Transverse colon (tissue), 4 donors: ENCODE measurements at regions not wholly inside any gene's neighbourhood (a gene's known extent, or its start where the extent isn't known, plus 50 kb on each side); places are given as distances from the start of the nearest gene placed in this dataset.

Source experiments
- DNase-seq: peaks from one replicate; pipeline ENCODE4 v3.0.0-alpha.2; 2019
- H3K27ac ChIP-seq, 4 donors: fragments of 200-600 bp; sonication (generic); 2 replicates each; pipeline ENCODE4 v1.5.1; 2016 to 2018; ENCODE audit warnings: inconsistent platforms in 4 of 4
- H3K27me3 ChIP-seq: fragments of 200-600 bp; sonication (generic); 2 replicates; pipeline ENCODE4 v1.5.1; 2017; ENCODE audit warnings: inconsistent platforms
- H3K36me3 ChIP-seq, 4 donors: fragments of 200-600 bp; sonication (generic); 2 replicates each; pipeline ENCODE4 v1.5.1; 2017 to 2019; ENCODE audit warnings: inconsistent platforms in 4 of 4
- H3K4me1 ChIP-seq, 4 donors: fragments of 200-600 bp; sonication (generic); 2 replicates each; pipeline ENCODE4 v1.5.1; 2017 to 2020; ENCODE audit warnings: inconsistent platforms in 4 of 4
- H3K4me3 ChIP-seq, 4 donors: fragments of 200-600 bp; sonication (generic); 1 replicate in 1 of 4; 2 replicates in 3 of 4; pipeline versions ENCODE4 v1.5.1 to v1.6.1; 2017 to 2019; ENCODE audit warnings: inconsistent platforms in 4 of 4
- H3K9me3 ChIP-seq, 2 donors: fragments of 200-600 bp; sonication (generic); 2 replicates each; pipeline ENCODE4 v1.5.1; 2017 to 2019; ENCODE audit warnings: inconsistent platforms in 2 of 2
- CTCF ChIP-seq, 5 experiments: fragments of 200-600 bp in 3 of 5; fragments of 450-650 bp in 2 of 5; sonication (generic) in 3 of 5; IDR thresholded peaks; 1 replicate in 2 of 5; 2 replicates in 3 of 5; pipeline ENCODE4 v1.5.1; 2016 to 2017; ENCODE audit warnings: antibody characterized with exemption in 5 of 5, inconsistent platforms in 3 of 5, mild to moderate bottlenecking in 2 of 5, moderate library complexity in 1 of 5
- EP300 ChIP-seq: sonication (generic); formaldehyde crosslinking; IDR thresholded peaks from one replicate; pipeline ENCODE4 v1.6.1; 2017; ENCODE audit warnings: antibody characterized with exemption, low read depth
- POLR2A ChIP-seq: fragments of 450-650 bp; IDR thresholded peaks from one replicate; pipeline ENCODE4 v1.6.1; 2016; ENCODE audit warnings: antibody characterized with exemption, mild to moderate bottlenecking, moderate library complexity
- POLR2AphosphoS5 ChIP-seq, 3 donors: sonication (generic); formaldehyde crosslinking; IDR thresholded peaks; one replicate each; pipeline ENCODE4 v1.6.1; 2016; ENCODE audit warnings: antibody characterized with exemption in 3 of 3
- WGBS, 2 donors: methylation state at CpG; one replicate each; pipeline ENCODE4 v1.1.5; 2018; ENCODE audit warnings: low coverage in 1 of 2; 5-methylcytosine and 5-hydroxymethylcytosine counted together
- in situ Hi-C, 4 donors: fragments of 200-750 bp; cut with MboI; loops; one replicate each; pipeline versions ENCODE4 v1.15.0 to v1.15.1; 2017; ENCODE audit warnings: low sequenced_read_pairs in 3 of 4, low pct_ligation_motif_present in 1 of 4, low pct_unique_long_range_greater_than_20kb in 1 of 4
- intact Hi-C: fragments of 100-400 bp; cut with DNase I; formaldehyde crosslinking; loops from one replicate; pipeline ENCODE4 v1.15.1; 2023; ENCODE audit warnings: low total_unique reads

GRCh38 chr5:5062525-5063302 lies 77.4 kb upstream of the ADAMTS16 start:
- Histone ChIP-seq H3K27ac (no peak overlapping the region), H3K4me3 (no peak overlapping the region), H3K27me3 (no peaks in the 10 kb centered on the region), H3K36me3 (no peaks in the 10 kb centered on the region), H3K4me1 (no peaks in the 10 kb centered on the region), H3K9me3 (no peaks in the 10 kb centered on the region)
- DNase-seq = no peak
- intact Hi-C loops (no loop called here), in situ Hi-C loops (no loop called here)
- 58 to 65% methylated on average over 4 to 5 of the region's 5 CpGs for WGBS, 2 donors
- TF ChIP-seq POLR2A = no peak
- no peak for TF ChIP-seq EP300
- TF ChIP-seq POLR2AphosphoS5 (IDR thresholded peaks at IDR 0.05) = no peak
- no peak for TF ChIP-seq CTCF (IDR thresholded peaks at IDR 0.05)

- no peak for TF ChIP-seq POLR2AphosphoS5 (IDR thresholded peaks at IDR 0.05)
- TF ChIP-seq EP300 = no peak
- no peak for TF ChIP-seq POLR2A
- no peak for TF ChIP-seq CTCF (IDR thresholded peaks at IDR 0.05)
- Histone ChIP-seq H3K4me1 (no peaks in the 10 kb centered on the region), H3K27me3 (no peaks in the 10 kb centered on the region), H3K27ac (no peak overlapping the region), H3K9me3 (no peaks in the 10 kb centered on the region), H3K36me3 (no peaks in the 10 kb centered on the region), H3K4me3 (no peak overlapping the region)
- 43 to 48% methylated on average over 1 to 3 of the region's 3 CpGs for WGBS, 2 donors
- intact Hi-C loops = no loop called here
- no peak for DNase-seq
- in situ Hi-C loops = no loop called here
Measured at GRCh38 chr5:5063533-5063953, 76.6 kb upstream of the ADAMTS16 start.

- in situ Hi-C loops (no loop called here), intact Hi-C loops (no loop called here)
- Histone ChIP-seq H3K36me3 (no peaks in the 10 kb centered on the region), H3K27ac (no peak overlapping the region), H3K4me1 (no peaks in the 10 kb centered on the region), H3K9me3 (no peaks in the 10 kb centered on the region), H3K4me3 (no peak overlapping the region), H3K27me3 (no peaks in the 10 kb centered on the region)
- DNase-seq = no peak
- WGBS, 2 donors = 87 to 94% methylated on average over 3 to 4 of the region's 4 CpGs
- TF ChIP-seq CTCF (IDR thresholded peaks at IDR 0.05) = no peak
- no peak for TF ChIP-seq POLR2AphosphoS5 (IDR thresholded peaks at IDR 0.05)
- no peak for TF ChIP-seq POLR2A
- TF ChIP-seq EP300 = no peak
Measured at GRCh38 chr5:5065472-5065871, 74.7 kb upstream of the ADAMTS16 start.

GRCh38 chr5:5066276-5067186 lies 73.6 kb upstream of the ADAMTS16 start:
- 56 to 60% methylated on average over 3 to 6 of the region's 6 CpGs for WGBS, 2 donors
- Histone ChIP-seq H3K9me3 (no peaks in the 10 kb centered on the region), H3K4me1 (no peaks in the 10 kb centered on the region), H3K27ac (no peak overlapping the region), H3K36me3 (no peaks in the 10 kb centered on the region), H3K27me3 (no peaks in the 10 kb centered on the region), H3K4me3 (no peak overlapping the region)
- in situ Hi-C loops = no loop called here
- no peak for DNase-seq
- intact Hi-C loops = no loop called here
- TF ChIP-seq CTCF (IDR thresholded peaks at IDR 0.05) = no peak
- TF ChIP-seq POLR2A = no peak
- no peak for TF ChIP-seq EP300
- no peak for TF ChIP-seq POLR2AphosphoS5 (IDR thresholded peaks at IDR 0.05)
